ENCODE measurements at regions not wholly inside any gene's neighbourhood (a gene's known extent, or its start where the extent isn't known, plus 50 kb on each side); places are given as distances from the start of the nearest gene placed in this dataset.
"Not testable (repeated sequence)": the region's sequence is repeated elsewhere in the genome, so short reads cannot be mapped to it uniquely, and the experiment has no call there.

- DNase-seq (no peak), ATAC-seq (no peak)
- no peaks in the 10 kb centered on the region for H3K27me3 Mint-ChIP-seq
- H3K4me1 Mint-ChIP-seq: no peaks in the 10 kb centered on the region
- H3K9me3 Mint-ChIP-seq (ENCODE audit: low read depth): no peaks in the 10 kb centered on the region
- CTCF ChIA-PET: no interaction called here
- H3K27ac Mint-ChIP-seq: no peak overlapping the region
- H3K36me3 Mint-ChIP-seq: no peaks in the 10 kb centered on the region
- H3K4me3 Mint-ChIP-seq: no peak overlapping the region
Measured at GRCh38 chrX:120719622-120720021, 89.8 kb upstream of the C1GALT1C1 start.

GRCh38 chrX:120718969-120719368 lies 89.1 kb upstream of the C1GALT1C1 start:
- ATAC-seq (no peak), DNase-seq (no peak)
- no peak overlapping the region for H3K27ac Mint-ChIP-seq
- no peak overlapping the region for H3K4me3 Mint-ChIP-seq
- CTCF ChIA-PET: no interaction called here
- no peaks in the 10 kb centered on the region for H3K36me3 Mint-ChIP-seq
- H3K4me1 Mint-ChIP-seq: no peaks in the 10 kb centered on the region
- H3K27me3 Mint-ChIP-seq: no peaks in the 10 kb centered on the region
- H3K9me3 Mint-ChIP-seq (ENCODE audit: low read depth): no peaks in the 10 kb centered on the region

- H3K4me1 Mint-ChIP-seq; ATAC-seq; H3K9me3 Mint-ChIP-seq (ENCODE audit: low read depth); H3K27ac Mint-ChIP-seq; H3K4me3 Mint-ChIP-seq; CTCF ChIA-PET; DNase-seq: not testable (repeated sequence)
- peaks cover 18% of the 10 kb centered on the region for H3K27me3 Mint-ChIP-seq
- H3K36me3 Mint-ChIP-seq: peaks cover 15% of the 10 kb centered on the region
Measured at GRCh38 chrX:120702337-120702736, 72.5 kb upstream of the C1GALT1C1 start.

DNA sequence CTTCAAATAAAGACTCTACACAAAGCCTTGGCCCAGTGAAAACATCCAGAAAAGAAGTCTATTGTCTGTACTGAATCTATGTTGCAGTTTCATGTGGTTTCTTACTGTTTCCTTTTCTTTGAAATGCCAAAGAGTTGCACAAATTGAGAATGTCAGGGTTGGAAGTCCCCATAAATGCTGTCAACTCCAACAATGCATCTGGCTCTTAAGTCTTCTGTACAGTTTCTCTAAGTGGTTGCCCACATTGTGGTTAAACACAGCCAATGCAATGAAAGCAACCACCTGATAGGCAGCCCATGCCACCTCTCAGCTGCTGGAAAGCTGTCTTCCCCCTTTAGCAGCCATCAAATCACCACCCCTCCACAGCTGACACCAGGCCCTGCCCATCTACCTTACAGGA lies 67.2 kb upstream of the C1GALT1C1 start:
- peaks cover 16% of the 10 kb centered on the region for H3K36me3 Mint-ChIP-seq
- CTCF ChIA-PET: no interaction called here
- peaks cover 6% of the 10 kb centered on the region for H3K9me3 Mint-ChIP-seq (ENCODE audit: low read depth)
- peak overlapping the region; percentile 3 for H3K4me3 Mint-ChIP-seq
- peak overlapping the region; percentile 92 for H3K27ac Mint-ChIP-seq
- DNase-seq (peak; percentile 80), ATAC-seq (peak; percentile 93)
- H3K4me1 Mint-ChIP-seq: peaks cover 16% of the 10 kb centered on the region
- peaks cover 8% of the 10 kb centered on the region for H3K27me3 Mint-ChIP-seq

- no peak for ATAC-seq
- no peaks in the 10 kb centered on the region for H3K27me3 Mint-ChIP-seq
Measured at GRCh38 chrX:120692319-120692718, 62.5 kb upstream of the C1GALT1C1 start.

DNA sequence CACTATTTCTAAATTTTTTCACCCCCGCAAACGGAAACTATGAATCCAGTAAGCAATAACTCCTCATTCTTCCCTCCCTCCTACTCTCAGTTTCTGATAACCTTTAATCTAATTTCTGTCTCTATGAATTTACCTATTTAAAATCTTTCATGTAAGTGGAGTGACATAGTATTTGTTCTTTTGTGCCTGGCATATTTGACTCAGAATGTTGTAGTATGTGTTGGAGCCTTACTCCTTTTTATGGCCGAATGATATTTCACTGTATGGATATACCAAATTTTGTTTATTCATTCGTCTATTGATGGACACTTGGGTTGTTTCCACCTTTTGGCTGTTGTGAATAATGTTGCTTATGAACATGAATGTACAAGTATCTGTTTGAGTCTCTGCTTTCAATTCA lies 61.1 kb upstream of the C1GALT1C1 start:
- H3K4me1 Mint-ChIP-seq: peaks cover 1% of the 10 kb centered on the region
- H3K4me3 Mint-ChIP-seq: no peak overlapping the region
- H3K36me3 Mint-ChIP-seq: no peaks in the 10 kb centered on the region
- H3K27ac Mint-ChIP-seq: no peak overlapping the region
- no peaks in the 10 kb centered on the region for H3K9me3 Mint-ChIP-seq (ENCODE audit: low read depth)
- no peak for ATAC-seq
- H3K27me3 Mint-ChIP-seq: no peaks in the 10 kb centered on the region
- CTCF ChIA-PET: no interaction called here
- no peak for DNase-seq

More at GRCh38 chrX:120692319-120692718, 62.5 kb upstream of the C1GALT1C1 start:
- no peak for DNase-seq
- Mint-ChIP-seq H3K9me3 (ENCODE audit: low read depth) (no peaks in the 10 kb centered on the region), H3K4me1 (peaks cover 14% of the 10 kb centered on the region), H3K36me3 (peaks cover under 1% of the 10 kb centered on the region), H3K4me3 (no peak overlapping the region), H3K27ac (no peak overlapping the region)
- CTCF ChIA-PET: no interaction called here

DNA sequence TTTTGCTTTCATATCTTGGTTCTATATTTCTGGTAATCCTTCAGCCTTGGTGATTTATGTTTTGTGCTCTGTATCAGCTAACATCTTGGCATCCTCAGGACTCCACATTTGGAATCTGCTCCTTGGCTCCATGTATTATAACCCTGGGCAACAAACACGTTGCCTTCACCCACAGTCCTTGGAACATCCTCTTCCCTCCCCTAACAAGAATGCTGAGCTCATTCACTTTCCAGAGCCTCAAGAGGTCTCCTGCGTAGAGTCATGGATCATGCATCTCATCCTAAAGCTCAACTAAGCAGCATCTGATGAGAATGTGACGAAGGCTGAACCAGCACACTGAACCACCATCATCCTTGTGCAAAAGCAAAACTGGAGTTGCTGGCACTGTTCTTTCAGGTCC lies 60.5 kb upstream of the C1GALT1C1 start:
- DNase-seq (no peak), ATAC-seq (no peak)
- no peaks in the 10 kb centered on the region for H3K36me3 Mint-ChIP-seq
- no peaks in the 10 kb centered on the region for H3K27me3 Mint-ChIP-seq
- no peaks in the 10 kb centered on the region for H3K9me3 Mint-ChIP-seq (ENCODE audit: low read depth)
- peaks cover 1% of the 10 kb centered on the region for H3K4me1 Mint-ChIP-seq
- CTCF ChIA-PET: no interaction called here
- H3K4me3 Mint-ChIP-seq: no peak overlapping the region
- no peak overlapping the region for H3K27ac Mint-ChIP-seq

DNA sequence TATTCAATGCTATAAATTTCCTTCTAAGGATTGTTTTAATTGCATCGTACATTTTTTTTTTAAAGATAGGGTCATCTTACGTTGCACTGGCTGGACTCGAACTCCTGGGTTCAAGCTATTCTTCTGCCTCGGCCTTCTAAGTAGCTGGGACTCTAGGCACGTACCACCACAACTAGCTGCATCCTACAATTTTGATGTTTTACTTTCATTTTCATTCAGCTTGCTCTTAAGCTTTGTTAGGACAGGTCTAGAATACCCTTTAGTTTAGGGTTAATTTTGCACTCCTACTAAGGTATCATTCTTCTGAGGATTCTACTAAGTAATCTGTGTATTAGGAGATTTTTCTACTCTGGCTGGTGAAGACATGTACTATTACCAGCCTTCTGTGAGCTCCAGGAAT lies 50.2 kb upstream of the C1GALT1C1 start:
- Mint-ChIP-seq H3K9me3 (ENCODE audit: low read depth) (peaks cover 9% of the 10 kb centered on the region), H3K4me1 (peaks cover 12% of the 10 kb centered on the region), H3K36me3 (peaks cover 5% of the 10 kb centered on the region), H3K4me3 (no peak overlapping the region), H3K27me3 (no peaks in the 10 kb centered on the region), H3K27ac (peak overlapping the region; percentile 67)
- DNase-seq: no peak
- ATAC-seq: no peak
- CTCF ChIA-PET: no interaction called here

Data from activated CD8-positive, alpha-beta memory T cell treated with anti-CD3 and anti-CD28 coated beads, Interleukin-2, amount 10 ng/mL, durations not matched to agents 7 days and 5 days (primary cell).